OCI-LY1 (cell line): ENCODE measurements at regions not wholly inside any gene's neighbourhood (a gene's known extent, or its start where the extent isn't known, plus 50 kb on each side); places are given as distances from the start of the nearest gene placed in this dataset.

ENCODE experiments used
- EZH2 ChIP-seq: fragments of 200-600 bp; sonication (generic), shearing (Covaris generic); IDR thresholded peaks from 2 replicates; pipeline ENCODE4 v1.8.0; 2017; ENCODE audit warnings: borderline replicate concordance, mixed run types, mild to moderate bottlenecking, antibody characterized with exemption, low read length, moderate library complexity, mixed read lengths
- TF ChIP-seq, protein P1 (sequence below): fragments of 200-600 bp; sonication (generic), shearing (Covaris generic); IDR thresholded peaks from 2 replicates; pipeline ENCODE4 v1.5.1; 2017; ENCODE audit warnings: mild to moderate bottlenecking, antibody characterized with exemption, low read length, moderate library complexity, mixed read lengths

DNA sequence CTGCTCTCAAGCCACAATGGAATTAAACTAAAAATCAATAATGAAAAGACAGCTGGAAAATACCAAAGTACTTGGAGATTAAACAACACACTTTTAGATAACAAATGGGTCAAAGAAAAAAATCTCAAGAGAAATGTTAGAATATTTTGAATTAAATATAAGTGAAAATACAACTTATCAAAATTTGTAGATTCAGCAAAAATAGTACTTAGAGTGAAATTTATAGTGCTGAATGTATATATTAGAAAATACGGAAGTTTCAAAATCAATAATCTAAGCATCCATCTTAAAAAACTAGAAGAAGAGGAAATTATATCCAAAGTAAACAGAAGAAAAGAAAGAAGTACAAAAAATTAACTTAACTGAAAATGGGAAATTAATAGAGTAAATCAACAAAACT is 179.2 kb upstream of the CDH11 start:
- TF ChIP-seq, protein P1, sequence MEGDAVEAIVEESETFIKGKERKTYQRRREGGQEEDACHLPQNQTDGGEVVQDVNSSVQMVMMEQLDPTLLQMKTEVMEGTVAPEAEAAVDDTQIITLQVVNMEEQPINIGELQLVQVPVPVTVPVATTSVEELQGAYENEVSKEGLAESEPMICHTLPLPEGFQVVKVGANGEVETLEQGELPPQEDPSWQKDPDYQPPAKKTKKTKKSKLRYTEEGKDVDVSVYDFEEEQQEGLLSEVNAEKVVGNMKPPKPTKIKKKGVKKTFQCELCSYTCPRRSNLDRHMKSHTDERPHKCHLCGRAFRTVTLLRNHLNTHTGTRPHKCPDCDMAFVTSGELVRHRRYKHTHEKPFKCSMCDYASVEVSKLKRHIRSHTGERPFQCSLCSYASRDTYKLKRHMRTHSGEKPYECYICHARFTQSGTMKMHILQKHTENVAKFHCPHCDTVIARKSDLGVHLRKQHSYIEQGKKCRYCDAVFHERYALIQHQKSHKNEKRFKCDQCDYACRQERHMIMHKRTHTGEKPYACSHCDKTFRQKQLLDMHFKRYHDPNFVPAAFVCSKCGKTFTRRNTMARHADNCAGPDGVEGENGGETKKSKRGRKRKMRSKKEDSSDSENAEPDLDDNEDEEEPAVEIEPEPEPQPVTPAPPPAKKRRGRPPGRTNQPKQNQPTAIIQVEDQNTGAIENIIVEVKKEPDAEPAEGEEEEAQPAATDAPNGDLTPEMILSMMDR, result no peak
- no peak for TF ChIP-seq EZH2
